HepG2 (cell line): ENCODE measurements at regions not wholly inside any gene's neighbourhood (a gene's known extent, or its start where the extent isn't known, plus 50 kb on each side); places are given as distances from the start of the nearest gene placed in this dataset.

ENCODE experiments used
- ATAC-seq: fragments of 200-7000 bp; cut with Tn5 transposase; 3 replicates; pipeline ENCODE4 v1.9.1; 2020; ENCODE audit warnings: mild to moderate bottlenecking, moderate library complexity
- BruUV-seq: library from RNA; stranded (reverse); fragments of 400-500 nt; replicated peaks from 2 replicates; lab custom pipeline; 2021; lab: Mats Ljungman, UMichigan
- CTCF ChIA-PET: fragments of 300-600 bp; formaldehyde crosslinking; extraction: SDS; loops from one replicate; lab custom pipeline; 2021; ENCODE audit warnings: low total read pairs, inconsistent platforms, low intra/inter-chr PET ratio; lab: Yijun Ruan, JAX
- POLR2A ChIA-PET: fragments of 350-600 bp; sonication (Branson Sonifier 250); formaldehyde crosslinking; loops from one replicate; lab custom pipeline; 2020; ENCODE audit warnings: antibody characterized with exemption, inconsistent platforms; lab: Yijun Ruan, JAX
- DNase-seq: peaks from one replicate; pipeline ENCODE4 v3.0.0-alpha.2; 2015; ENCODE audit warnings: low spot score
- FAIRE-seq: peaks from 3 replicates; lab custom pipeline; 2011; peaks lifted over from hg19 to GRCh38; lab: Jason Lieb, UNC
- H2AFZ ChIP-seq: one replicate; pipeline ENCODE4 v1.6.1; 2011; ENCODE audit warnings: low read length, inconsistent platforms
- H3K27ac ChIP-seq: fragments of 300-600 bp; 3 replicates; pipeline ENCODE4 v1.8.0; 2011; ENCODE audit warnings: mixed run types, mild to moderate bottlenecking, mixed read lengths, low read length, inconsistent platforms; ENCODE audit not compliant: insufficient read depth; ENCODE audit errors: extremely low read length
- H3K27me3 ChIP-seq, 2 experiments: fragments of 200-600 bp in 1 of 2; 2 replicates in 1 of 2; 3 replicates in 1 of 2; pipeline versions ENCODE4 v1.6.0 to v1.8.0; 2011; ENCODE audit warnings: low read length in 2 of 2, mild to moderate bottlenecking in 2 of 2, moderate library complexity in 2 of 2, inconsistent platforms in 1 of 2; ENCODE audit not compliant: insufficient read depth in 2 of 2, control insufficient read depth in 1 of 2
- H3K36me3 ChIP-seq, 2 experiments: fragments of 200-600 bp in 1 of 2; replicated peaks in 1 of 2; 2 replicates in 1 of 2; 3 replicates in 1 of 2; pipeline versions ENCODE4 v1.5.1 to v1.8.0; 2011; ENCODE audit warnings: low read length in 2 of 2, inconsistent platforms in 1 of 2; ENCODE audit not compliant: insufficient read depth in 2 of 2, control insufficient read depth in 1 of 2
- H3K4me1 ChIP-seq: 2 replicates; pipeline ENCODE4 v1.5.1; 2012; ENCODE audit warnings: low read length, inconsistent platforms; ENCODE audit not compliant: insufficient read depth
- H3K4me2 ChIP-seq: 2 replicates; pipeline ENCODE4 v1.6.0; 2011; ENCODE audit warnings: low read depth, low read length, inconsistent platforms
- H3K4me3 ChIP-seq, 3 experiments: fragments of 200-600 bp in 1 of 3; sonication (generic), shearing (Covaris generic) in 1 of 3; replicated peaks in 1 of 3; 2 replicates each; pipeline ENCODE4 v1.5.1; 2011 to 2016; ENCODE audit warnings: low read length in 3 of 3, inconsistent platforms in 2 of 3, low read depth in 2 of 3, mild to moderate bottlenecking in 2 of 3, control low read depth in 1 of 3, mixed read lengths in 1 of 3; ENCODE audit not compliant: insufficient read depth in 1 of 3
- H3K79me2 ChIP-seq: one replicate; pipeline ENCODE4 v1.6.1; 2011; ENCODE audit warnings: low read length, inconsistent platforms; ENCODE audit not compliant: insufficient read depth
- H3K9ac ChIP-seq: 2 replicates; pipeline ENCODE4 v1.6.0; 2011; ENCODE audit warnings: mild to moderate bottlenecking, low read depth, low read length, inconsistent platforms; ENCODE audit not compliant: insufficient read depth
- H3K9me3 ChIP-seq: 2 replicates; pipeline ENCODE4 v1.5.1; 2012; ENCODE audit warnings: mild to moderate bottlenecking, low read length
- H4K20me1 ChIP-seq: 2 replicates; pipeline ENCODE4 v1.6.0; 2011; ENCODE audit warnings: inconsistent platforms, mild to moderate bottlenecking, low read length, moderate library complexity; ENCODE audit not compliant: insufficient read depth
- ERF ChIP-seq: IDR thresholded peaks from 2 replicates; pipeline ENCODE4 v1.6.1; 2018; ENCODE audit warnings: missing biosample characterization, missing genetic modification reagents
- JARID2 ChIP-seq: sonication (generic); formaldehyde crosslinking; IDR thresholded peaks from 2 replicates; pipeline ENCODE4 v1.8.1; 2023; ENCODE audit warnings: missing genetic modification reagents, inconsistent platforms; ENCODE audit not compliant: insufficient replicate concordance
- KAT8 ChIP-seq: IDR thresholded peaks from 2 replicates; pipeline ENCODE4 v1.6.1; 2016; ENCODE audit warnings: missing genetic modification reagents, missing compliant biosample characterization
- KLF9 ChIP-seq: IDR thresholded peaks from 2 replicates; pipeline ENCODE4 v1.6.1; 2016; ENCODE audit warnings: low read depth
- LBX2 ChIP-seq: sonication (generic); formaldehyde crosslinking; IDR thresholded peaks from 2 replicates; pipeline ENCODE4 v1.5.0; 2020; ENCODE audit warnings: missing genetic modification reagents, mild to moderate bottlenecking, borderline replicate concordance
- MTA3 ChIP-seq: sonication (generic); formaldehyde crosslinking; IDR thresholded peaks from 2 replicates; pipeline ENCODE4 v1.4.0; 2020; ENCODE audit warnings: missing genetic modification reagents
- MTERF4 ChIP-seq: sonication (generic); formaldehyde crosslinking; IDR thresholded peaks from 2 replicates; pipeline ENCODE4 v1.8.0; 2023; ENCODE audit warnings: mild to moderate bottlenecking, missing genetic modification reagents
- PBX2 ChIP-seq: IDR thresholded peaks from 2 replicates; pipeline ENCODE4 v1.6.1; 2016; ENCODE audit warnings: control low read depth
- POGK ChIP-seq: sonication (generic); formaldehyde crosslinking; conservative IDR thresholded peaks from 2 replicates; pipeline ENCODE4 v1.8.0; 2022; ENCODE audit warnings: mild to moderate bottlenecking, moderate library complexity, missing genetic modification reagents
- PPARG ChIP-seq: conservative IDR thresholded peaks from 2 replicates; pipeline ENCODE4 v1.6.1; 2016; ENCODE audit warnings: missing biosample characterization, missing genetic modification reagents
- SP4 ChIP-seq: sonication (generic); formaldehyde crosslinking; IDR thresholded peaks from 2 replicates; pipeline ENCODE4 v1.8.1; 2023; ENCODE audit warnings: mild to moderate bottlenecking, missing genetic modification reagents
- ZFP36L2 ChIP-seq: sonication (generic); formaldehyde crosslinking; IDR thresholded peaks from 2 replicates; pipeline ENCODE4 v1.4.0; 2020; ENCODE audit warnings: missing genetic modification reagents
- ZNF367 ChIP-seq: sonication (generic); formaldehyde crosslinking; IDR thresholded peaks from 2 replicates; pipeline ENCODE4 v1.4.0; 2020; ENCODE audit warnings: missing genetic modification reagents, borderline replicate concordance
- ZNF646 ChIP-seq: sonication (generic); formaldehyde crosslinking; IDR thresholded peaks from 2 replicates; pipeline ENCODE4 v1.9.0; 2021; ENCODE audit warnings: mild to moderate bottlenecking, missing genetic modification reagents
- ZSCAN20 ChIP-seq: sonication (generic); formaldehyde crosslinking; IDR thresholded peaks from 2 replicates; pipeline ENCODE4 v1.4.0; 2020; ENCODE audit warnings: missing genetic modification reagents, mild to moderate bottlenecking, borderline replicate concordance
- WGBS: methylation state at CpG from one replicate; pipeline ENCODE4 v1.1.6; 2017; ENCODE audit warnings: low lambda C conversion rate; 5-methylcytosine and 5-hydroxymethylcytosine counted together
- in situ Hi-C: cut with HindIII; loops from 2 replicates; pipeline ENCODE4 v1.10.0; 2017; ENCODE audit warnings: low pct_unique_long_range_greater_than_20kb; ENCODE audit not compliant: extremely low pct_ligation_motif_present
- intact Hi-C: fragments of 100-400 bp; cut with micrococcal nuclease; formaldehyde crosslinking; loops from one replicate; pipeline ENCODE4 v1.10.0; 2022; ENCODE audit not compliant: unreplicated experiment

GRCh38 chr17:70478902-70479301 lies 309.6 kb downstream of the KCNJ2 start:
- FAIRE-seq = no peak
- H2AFZ ChIP-seq = no peak overlapping the region
- H3K79me2 ChIP-seq = no peaks in the 10 kb centered on the region
- H3K4me2 ChIP-seq = no peak overlapping the region
- peaks cover 83% of the 10 kb centered on the region for H3K9me3 ChIP-seq
- intact Hi-C loops = loop anchor here (10.0 kb wide), 1 partner anchor 1236 kb away; no protein-coding TSS in a partner anchor
- ATAC-seq = no peak
- H3K4me3 ChIP-seq = no peak overlapping the region
- H4K20me1 ChIP-seq = no peaks in the 10 kb centered on the region
- WGBS = 5% methylated on average over 5 of the region's 5 CpGs
- no peak for DNase-seq
- CTCF ChIA-PET = no interaction called here
- in situ Hi-C loops = no loop called here
- no peak overlapping the region for H3K9ac ChIP-seq
- POLR2A ChIA-PET = no interaction called here
- H3K27ac ChIP-seq = no peak overlapping the region
- H3K27me3 ChIP-seq = no peaks in the 10 kb centered on the region
- no TSS peak for BruUV-seq
- H3K36me3 ChIP-seq = no peaks in the 10 kb centered on the region
- no peaks in the 10 kb centered on the region for H3K4me1 ChIP-seq
- TF ChIP-seq MTERF4 (CRISPR knock-in tag) (no peak), PPARG (no peak), LBX2 (no peak), KAT8 (CRISPR knock-in tag) (no peak), ZNF367 (CRISPR knock-in tag) (no peak), KLF9 (CRISPR knock-in tag) (no peak), PBX2 (no peak), ZSCAN20 (CRISPR knock-in tag) (no peak), ERF (CRISPR knock-in tag) (no peak), POGK (CRISPR knock-in tag) (no peak), SP4 (CRISPR knock-in tag) (no peak), ZFP36L2 (no peak), JARID2 (no peak), ZNF646 (CRISPR knock-in tag) (no peak), MTA3 (CRISPR knock-in tag) (no peak)
